Urinary bladder (tissue), 3 donors: ENCODE measurements at regions not wholly inside any gene's neighbourhood (a gene's known extent, or its start where the extent isn't known, plus 50 kb on each side); places are given as distances from the start of the nearest gene placed in this dataset.

Experiments used
- DNase-seq: peaks from one replicate; pipeline ENCODE4 v3.0.0-alpha.2; 2015; ENCODE audit errors: extremely low spot score
- H3K27ac ChIP-seq: one replicate; pipeline ENCODE4 v1.5.1; 2013; ENCODE audit warnings: low read depth, mild to moderate bottlenecking, moderate library complexity
- H3K36me3 ChIP-seq: one replicate; pipeline ENCODE4 v1.6.1; 2013; ENCODE audit warnings: mild to moderate bottlenecking, moderate library complexity; ENCODE audit not compliant: insufficient read depth
- H3K4me1 ChIP-seq: one replicate; pipeline ENCODE4 v1.6.1; 2013; ENCODE audit warnings: mild to moderate bottlenecking, moderate library complexity; ENCODE audit not compliant: insufficient read depth
- H3K4me3 ChIP-seq: one replicate; pipeline ENCODE4 v1.5.1; 2013; ENCODE audit warnings: low read depth, low read length
- WGBS: extraction: QIAGEN DNeasy Blood & Tissue Kit; methylation state at CpG from one replicate; pipeline ENCODE4 v1.1.7; 2013; 5-methylcytosine and 5-hydroxymethylcytosine counted together
- donor health status: healthy with polysubstance abuse.
- donor health status: healthy.

DNA sequence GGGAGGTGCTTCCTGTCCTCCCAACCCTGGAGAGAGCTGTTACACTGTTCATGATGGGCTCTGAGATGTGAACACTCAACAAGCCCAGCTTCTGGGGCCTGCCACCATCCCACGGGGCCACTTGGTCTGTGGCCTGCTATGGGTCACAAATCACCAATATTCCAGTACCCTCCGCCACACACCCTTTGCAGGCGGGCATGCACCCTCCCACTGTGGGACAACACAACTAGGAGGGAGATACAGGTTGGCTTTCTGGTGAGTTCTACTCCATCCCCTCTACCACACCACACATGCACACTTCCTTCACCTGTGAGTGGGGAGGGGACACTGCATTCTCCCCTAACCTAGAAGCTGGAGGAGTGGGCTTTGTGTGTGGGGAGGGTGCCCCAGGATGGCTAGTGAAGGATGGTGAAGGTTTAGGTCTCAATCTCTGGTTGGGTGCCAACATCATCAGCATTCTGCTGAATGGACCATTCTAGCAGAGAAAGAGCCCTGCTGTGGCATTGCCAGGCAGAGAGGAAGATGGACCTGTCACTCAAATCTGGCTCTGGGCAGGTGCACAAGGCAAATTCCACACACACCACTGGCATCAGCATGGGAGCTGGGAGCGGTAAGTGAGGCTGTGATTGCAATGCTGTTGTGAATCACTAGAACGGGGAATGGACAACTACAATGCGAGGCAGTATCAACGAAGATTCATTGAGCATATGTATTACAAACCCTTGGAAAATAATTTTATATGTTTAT, 175.1 kb downstream of the THBS2 start:
- Histone ChIP-seq H3K4me1 (no peaks in the 10 kb centered on the region), H3K27ac (no peak overlapping the region), H3K36me3 (no peaks in the 10 kb centered on the region), H3K4me3 (no peak overlapping the region)
- DNase-seq, result no peak
- 96% methylated on average over 7 of the region's 7 CpGs for WGBS

GRCh38 chr6:169075915-169076654, 177.6 kb downstream of the THBS2 start:
- no peak overlapping the region for H3K27ac ChIP-seq
- no peaks in the 10 kb centered on the region for H3K4me1 ChIP-seq
- H3K4me3 ChIP-seq, result no peak overlapping the region
- H3K36me3 ChIP-seq, result no peaks in the 10 kb centered on the region
- no peak for DNase-seq
- 67% methylated on average over 9 of the region's 9 CpGs for WGBS

DNA sequence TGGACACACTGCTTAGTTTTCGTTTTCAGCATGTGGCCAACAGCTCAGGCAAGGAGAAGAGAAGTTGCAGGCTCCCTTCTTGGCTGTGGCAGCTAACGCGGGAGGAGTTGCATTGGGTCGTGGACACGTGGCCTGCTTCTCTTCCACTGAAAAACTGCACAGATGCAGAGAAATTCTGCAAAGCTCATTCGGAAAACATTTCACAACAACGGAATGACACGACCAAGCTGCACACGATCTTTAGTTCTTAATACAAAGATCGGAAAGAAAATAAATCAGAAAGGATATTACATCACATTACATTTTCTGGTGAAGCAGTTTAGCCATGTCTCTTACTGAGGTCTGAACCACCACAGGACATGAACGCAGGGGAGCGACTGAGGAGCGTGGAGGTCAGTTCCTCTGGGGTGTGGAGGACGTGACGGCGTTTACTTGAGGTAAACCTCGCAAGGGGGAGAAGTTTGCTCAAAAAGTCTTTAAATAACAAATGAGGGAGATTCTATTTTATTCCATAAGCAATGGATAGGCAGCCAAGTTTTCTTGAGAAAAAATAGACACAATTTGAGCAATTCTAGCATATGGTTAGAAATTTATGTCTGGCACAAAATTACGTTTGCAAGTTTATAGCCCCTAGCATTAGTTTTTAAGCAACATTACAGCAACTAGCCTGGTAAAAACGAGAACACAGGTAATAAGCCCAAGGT, 178.3 kb downstream of the THBS2 start:
- H3K4me1 ChIP-seq, result no peaks in the 10 kb centered on the region
- H3K27ac ChIP-seq, result peak overlapping the region; percentile 57
- 36% methylated on average over 19 of the region's 19 CpGs for WGBS
- H3K36me3 ChIP-seq, result no peaks in the 10 kb centered on the region
- H3K4me3 ChIP-seq, result no peak overlapping the region
- DNase-seq, result peak; percentile 15

- peak overlapping the region; percentile 75 for H3K27ac ChIP-seq
These were observed 179.1 kb downstream of the THBS2 start for GRCh38 chr6:169074526-169074925.

DNA sequence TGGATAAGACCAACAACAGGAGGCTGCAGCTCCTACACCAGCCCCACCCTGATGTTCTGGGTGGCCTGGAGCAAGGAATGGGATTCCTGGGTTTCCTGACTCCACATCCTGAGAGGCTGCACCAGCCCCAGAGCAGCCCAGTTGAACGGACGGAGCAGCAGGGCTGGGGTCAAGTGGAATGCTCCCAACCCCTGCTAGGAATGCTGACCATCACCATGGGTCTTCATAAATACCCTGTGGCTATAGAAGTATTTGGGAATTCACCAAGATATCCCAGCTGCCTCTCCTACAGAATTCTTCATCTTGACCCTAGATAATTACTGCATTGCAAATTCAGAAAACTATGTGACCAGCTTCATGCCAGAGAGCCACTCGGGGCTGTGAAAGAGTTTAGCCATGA, 180.3 kb downstream of the THBS2 start:
- Histone ChIP-seq H3K27ac (no peak overlapping the region), H3K4me1 (peaks cover 1% of the 10 kb centered on the region)
- WGBS, result 52% methylated on average over 3 of the region's 3 CpGs

More at GRCh38 chr6:169074526-169074925, 179.1 kb downstream of the THBS2 start:
- WGBS, result 32% methylated on average over 4 of the region's 4 CpGs
- DNase-seq, result no peak
- Histone ChIP-seq H3K4me1 (peaks cover 1% of the 10 kb centered on the region), H3K4me3 (no peak overlapping the region), H3K36me3 (no peaks in the 10 kb centered on the region)

DNA sequence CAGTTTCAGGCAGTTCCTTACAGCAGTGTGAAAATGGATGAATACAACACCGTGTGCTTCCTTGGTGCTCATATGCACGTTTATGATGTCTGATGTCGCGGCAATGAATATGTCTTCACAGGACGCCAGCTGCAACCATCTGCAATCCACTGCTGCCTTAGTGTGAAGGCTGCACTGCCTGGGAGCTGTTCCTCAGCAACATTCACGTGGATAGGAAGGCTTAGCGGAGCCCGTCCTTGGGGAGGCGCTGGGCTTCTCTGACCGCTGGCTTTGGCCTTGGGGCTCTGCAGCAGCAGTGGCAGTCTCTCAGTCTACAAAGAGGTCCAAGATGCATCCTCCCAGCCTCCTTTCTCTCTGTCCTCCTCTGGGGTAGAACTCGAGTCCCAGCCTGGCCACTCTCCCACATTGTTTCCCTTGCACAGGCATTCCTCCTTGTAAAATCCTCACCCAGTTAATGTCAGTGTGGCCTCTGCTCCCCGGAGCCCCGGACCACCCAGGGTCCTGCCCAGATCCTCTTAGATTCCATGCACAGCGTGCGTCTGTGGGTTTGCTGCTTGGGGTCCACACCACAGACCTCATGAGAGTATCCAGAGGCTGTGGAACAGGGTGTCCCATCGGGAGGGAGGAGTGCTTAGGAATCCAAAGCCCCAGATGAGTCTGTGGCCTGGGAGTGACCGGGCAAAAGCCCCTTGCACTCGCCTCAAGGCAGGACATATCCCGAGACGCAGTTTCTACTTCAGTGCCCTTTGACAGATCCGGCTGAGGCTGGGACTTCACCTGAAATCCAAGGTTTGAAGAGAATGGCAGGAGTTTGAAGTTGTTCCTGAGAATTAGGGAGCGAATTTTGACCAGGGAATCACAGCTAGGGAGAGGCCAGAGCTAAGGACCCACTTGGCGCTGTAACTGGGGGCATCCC, 181.3 kb downstream of the THBS2 start:
- H3K4me1 ChIP-seq, result peaks cover 1% of the 10 kb centered on the region

More for the DNA sequence above, 180.3 kb downstream of the THBS2 start:
- Histone ChIP-seq H3K4me3 (no peak overlapping the region), H3K36me3 (no peaks in the 10 kb centered on the region)
- no peak for DNase-seq

GRCh38 chr6:169071394-169071793, 182.3 kb downstream of the THBS2 start:
- no peak for DNase-seq
- Histone ChIP-seq H3K4me3 (no peak overlapping the region), H3K4me1 (peaks cover 1% of the 10 kb centered on the region), H3K36me3 (no peaks in the 10 kb centered on the region), H3K27ac (no peak overlapping the region)
- WGBS, result 85% methylated on average over 7 of the region's 7 CpGs

More for the DNA sequence above, 181.3 kb downstream of the THBS2 start:
- 80% methylated on average over 23 of the region's 23 CpGs for WGBS
- Histone ChIP-seq H3K4me3 (no peak overlapping the region), H3K27ac (no peak overlapping the region), H3K36me3 (no peaks in the 10 kb centered on the region)
- no peak for DNase-seq

GRCh38 chr6:169070506-169071176, 183.0 kb downstream of the THBS2 start:
- Histone ChIP-seq H3K36me3 (no peaks in the 10 kb centered on the region), H3K4me3 (no peak overlapping the region), H3K27ac (no peak overlapping the region), H3K4me1 (peaks cover 1% of the 10 kb centered on the region)
- WGBS, result 35% methylated on average over 14 of the region's 14 CpGs
- no peak for DNase-seq

- Histone ChIP-seq H3K36me3 (no peaks in the 10 kb centered on the region), H3K4me3 (no peak overlapping the region), H3K27ac (no peak overlapping the region), H3K4me1 (peaks cover 1% of the 10 kb centered on the region)
- no peak for DNase-seq
- WGBS, result 96% methylated on average over 7 of the region's 7 CpGs
These were observed 184.3 kb downstream of the THBS2 start for GRCh38 chr6:169069356-169069755.

DNA sequence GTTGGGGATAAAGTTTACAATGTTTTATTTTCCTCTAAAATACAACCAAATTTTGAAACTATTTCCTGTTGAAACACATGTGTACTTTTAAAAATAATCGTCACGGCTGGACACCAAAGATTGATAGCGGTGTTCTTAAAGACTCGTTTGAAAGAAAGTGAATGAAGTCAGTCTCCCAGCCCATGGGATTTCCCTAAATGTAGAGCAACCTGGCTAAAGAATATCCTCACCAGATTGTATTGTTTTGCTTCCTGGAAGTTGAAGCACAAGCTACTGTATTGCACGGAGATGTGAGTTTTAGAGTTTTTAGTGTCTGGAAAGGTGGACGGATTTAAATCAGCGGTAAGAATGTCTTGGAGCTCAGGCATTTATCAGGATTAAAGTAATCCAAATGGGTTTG, 189.5 kb downstream of the THBS2 start:
- 72% methylated on average over 7 of the region's 7 CpGs for WGBS
- no peak overlapping the region for H3K27ac ChIP-seq
- no peak overlapping the region for H3K4me3 ChIP-seq
- no peaks in the 10 kb centered on the region for H3K36me3 ChIP-seq
- no peaks in the 10 kb centered on the region for H3K4me1 ChIP-seq
- no peak for DNase-seq

DNA sequence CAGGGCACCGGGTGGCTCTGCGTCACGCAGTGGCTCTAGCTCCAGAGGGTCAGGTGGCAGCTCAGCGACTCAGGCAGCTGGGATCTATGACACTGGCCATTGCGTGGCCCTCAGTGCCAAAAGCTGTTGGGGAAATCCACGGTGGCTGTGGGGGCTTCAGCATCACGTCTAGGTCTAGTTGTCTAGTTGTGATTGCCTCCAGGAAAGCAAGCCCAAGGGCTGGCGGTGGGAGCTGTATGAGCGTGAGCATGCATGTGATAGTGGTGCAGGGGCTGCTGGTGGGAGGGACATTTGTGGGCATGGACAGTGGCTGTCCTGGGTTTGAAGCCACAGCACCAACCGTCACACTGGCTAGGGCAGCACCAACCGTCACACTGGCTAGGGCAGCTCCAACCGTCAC, 191.4 kb downstream of the THBS2 start:
- Histone ChIP-seq H3K36me3 (no peaks in the 10 kb centered on the region), H3K27ac (no peak overlapping the region), H3K4me3 (no peak overlapping the region), H3K4me1 (no peaks in the 10 kb centered on the region)
- whole genome bisulfite sequencing, result 95% methylated on average over 12 of the region's 12 CpGs
- no peak for DNase-seq

GRCh38 chr6:169058634-169059033, 195.0 kb downstream of the THBS2 start:
- H3K27ac ChIP-seq, result no peak overlapping the region
- no peak for DNase-seq
- H3K4me1 ChIP-seq, result no peaks in the 10 kb centered on the region
- H3K36me3 ChIP-seq, result no peaks in the 10 kb centered on the region
- WGBS, result 94% methylated on average over 12 of the region's 12 CpGs
- H3K4me3 ChIP-seq, result no peak overlapping the region

DNA sequence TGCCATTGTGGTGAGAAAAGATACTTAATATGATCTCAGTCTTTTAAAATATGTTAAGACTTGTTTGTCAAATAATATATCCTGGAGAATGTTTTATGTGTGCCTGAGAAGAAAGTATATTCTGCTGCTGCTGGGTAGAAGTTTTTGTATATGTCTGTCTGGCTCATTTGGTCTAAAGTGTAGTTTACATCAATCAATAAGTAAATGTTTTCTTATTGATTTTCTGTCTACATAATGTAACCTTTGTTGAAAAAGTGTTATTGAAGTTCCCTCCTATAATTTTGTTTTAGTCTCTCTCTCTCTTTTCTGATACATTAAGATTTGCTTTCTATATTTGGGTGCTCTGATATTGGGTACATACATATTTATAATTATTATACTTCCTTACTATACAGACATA, 201.2 kb downstream of the THBS2 start:
- H3K27ac ChIP-seq, result no peak overlapping the region
- no peak for DNase-seq
- H3K4me1 ChIP-seq, result no peaks in the 10 kb centered on the region
- H3K4me3 ChIP-seq, result no peak overlapping the region
- no peaks in the 10 kb centered on the region for H3K36me3 ChIP-seq
